SK-N-MC (cell line): ENCODE measurements at regions not wholly inside any gene's neighbourhood (a gene's known extent, or its start where the extent isn't known, plus 50 kb on each side); places are given as distances from the start of the nearest gene placed in this dataset.

Source experiments
- EZH2 ChIP-seq: fragments of 200-600 bp; sonication (generic); IDR thresholded peaks from one replicate; pipeline ENCODE4 v1.6.1; 2017; ENCODE audit warnings: antibody characterized with exemption
- FOXP2 ChIP-seq: optimal IDR thresholded peaks from 2 replicates; pipeline ENCODE3; 2011; ENCODE audit warnings: mild to moderate bottlenecking, moderate library complexity; ENCODE audit not compliant: insufficient read depth; ENCODE audit errors: extremely low read length, control extremely low read depth
- POLR2AphosphoS5 ChIP-seq: IDR thresholded peaks from 2 replicates; pipeline ENCODE4 v1.6.1; 2012; ENCODE audit warnings: mild to moderate bottlenecking, low read depth, low read length, borderline replicate concordance

- TF ChIP-seq EZH2: no peak
- TF ChIP-seq POLR2AphosphoS5: no peak
- no peak for TF ChIP-seq FOXP2
Measured at GRCh38 chr7:21251151-21251800, 176.6 kb upstream of the SP4 start.
